ENCODE measurements at regions not wholly inside any gene's neighbourhood (a gene's known extent, or its start where the extent isn't known, plus 50 kb on each side); places are given as distances from the start of the nearest gene placed in this dataset.
"Not testable (repeated sequence)": the region's sequence is repeated elsewhere in the genome, so short reads cannot be mapped to it uniquely, and the experiment has no call there.

GRCh38 chr1:91207691-91208090 is 185.9 kb upstream of the ZNF644 start:
- H3K27me3 ChIP-seq (ENCODE audit: control insufficient read depth, insufficient read depth, low read length); H3K4me3 ChIP-seq (ENCODE audit: low read depth, low read length); DNase-seq (ENCODE audit: low read depth); H3K36me3 ChIP-seq (ENCODE audit: control insufficient read depth, insufficient read depth, low read length); FAIRE-seq: not testable (repeated sequence)

DNA sequence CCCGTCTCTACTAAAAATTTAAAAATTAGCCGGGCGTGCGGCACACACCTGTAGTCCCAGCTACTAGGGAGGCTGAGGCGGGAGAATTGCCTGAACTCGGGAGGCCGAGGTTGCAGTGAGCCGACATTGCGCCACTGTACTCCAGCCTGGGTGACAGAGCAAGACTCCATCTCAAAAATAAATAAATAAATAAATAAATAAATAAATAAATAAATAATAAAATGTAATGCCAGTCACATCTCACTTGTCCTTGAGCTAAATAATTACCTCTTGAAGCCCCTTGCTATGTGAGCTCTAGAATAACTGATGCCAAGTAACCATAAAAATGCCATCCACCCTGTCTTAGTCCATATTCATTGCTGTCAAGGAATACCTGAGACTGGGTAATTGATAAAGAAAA is 182.3 kb upstream of the ZNF644 start:
- not testable (repeated sequence) for H3K27me3 ChIP-seq (ENCODE audit: control insufficient read depth, insufficient read depth, low read length)

GRCh38 chr1:91201694-91202093 is 179.9 kb upstream of the ZNF644 start:
- DNase-seq (ENCODE audit: low read depth): no peak
- no peaks in the 10 kb centered on the region for H3K36me3 ChIP-seq (ENCODE audit: control insufficient read depth, insufficient read depth, low read length)
- FAIRE-seq: no peak
- no peak overlapping the region for H3K4me3 ChIP-seq (ENCODE audit: low read depth, low read length)
- no peaks in the 10 kb centered on the region for H3K27me3 ChIP-seq (ENCODE audit: control insufficient read depth, insufficient read depth, low read length)
- TF ChIP-seq, protein P1, sequence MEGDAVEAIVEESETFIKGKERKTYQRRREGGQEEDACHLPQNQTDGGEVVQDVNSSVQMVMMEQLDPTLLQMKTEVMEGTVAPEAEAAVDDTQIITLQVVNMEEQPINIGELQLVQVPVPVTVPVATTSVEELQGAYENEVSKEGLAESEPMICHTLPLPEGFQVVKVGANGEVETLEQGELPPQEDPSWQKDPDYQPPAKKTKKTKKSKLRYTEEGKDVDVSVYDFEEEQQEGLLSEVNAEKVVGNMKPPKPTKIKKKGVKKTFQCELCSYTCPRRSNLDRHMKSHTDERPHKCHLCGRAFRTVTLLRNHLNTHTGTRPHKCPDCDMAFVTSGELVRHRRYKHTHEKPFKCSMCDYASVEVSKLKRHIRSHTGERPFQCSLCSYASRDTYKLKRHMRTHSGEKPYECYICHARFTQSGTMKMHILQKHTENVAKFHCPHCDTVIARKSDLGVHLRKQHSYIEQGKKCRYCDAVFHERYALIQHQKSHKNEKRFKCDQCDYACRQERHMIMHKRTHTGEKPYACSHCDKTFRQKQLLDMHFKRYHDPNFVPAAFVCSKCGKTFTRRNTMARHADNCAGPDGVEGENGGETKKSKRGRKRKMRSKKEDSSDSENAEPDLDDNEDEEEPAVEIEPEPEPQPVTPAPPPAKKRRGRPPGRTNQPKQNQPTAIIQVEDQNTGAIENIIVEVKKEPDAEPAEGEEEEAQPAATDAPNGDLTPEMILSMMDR (IDR thresholded peaks at IDR 0.05; ENCODE audit: insufficient read depth, low read length, severe bottlenecking): no peak

More for the DNA sequence above, 182.3 kb upstream of the ZNF644 start:
- DNase-seq (ENCODE audit: low read depth); H3K36me3 ChIP-seq (ENCODE audit: control insufficient read depth, insufficient read depth, low read length); FAIRE-seq; H3K4me3 ChIP-seq (ENCODE audit: low read depth, low read length): not testable (repeated sequence)

- no peaks in the 10 kb centered on the region for H3K27me3 ChIP-seq (ENCODE audit: control insufficient read depth, insufficient read depth, low read length)
- no peak overlapping the region for H3K4me3 ChIP-seq (ENCODE audit: low read depth, low read length)
- H3K36me3 ChIP-seq (ENCODE audit: control insufficient read depth, insufficient read depth, low read length): no peaks in the 10 kb centered on the region
- FAIRE-seq (no peak), DNase-seq (ENCODE audit: low read depth) (no peak)
- TF ChIP-seq, protein P1 (IDR thresholded peaks at IDR 0.05; ENCODE audit: insufficient read depth, low read length, severe bottlenecking): no peak
These were observed 179.3 kb upstream of the ZNF644 start for GRCh38 chr1:91201176-91201575.

DNA sequence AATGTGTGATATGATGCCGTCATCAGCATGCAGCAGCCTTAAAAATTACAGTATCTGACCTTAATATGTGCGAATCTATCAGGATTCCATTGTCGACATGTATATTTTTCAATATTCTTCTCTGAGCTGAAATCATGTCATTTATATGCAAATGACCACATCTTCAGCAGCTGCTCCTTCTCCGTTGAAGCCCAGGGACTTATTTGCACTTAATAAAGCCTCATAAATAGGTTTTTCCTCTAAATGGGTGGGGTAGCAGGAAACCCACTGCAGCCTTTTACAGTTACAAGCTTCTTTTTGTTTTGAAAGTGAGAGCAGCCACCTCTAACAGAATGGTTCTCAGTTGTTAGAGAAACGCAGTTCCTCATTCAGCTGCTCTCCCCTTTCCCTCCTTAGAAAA is 178.8 kb upstream of the ZNF644 start:
- TF ChIP-seq, protein P1 (IDR thresholded peaks at IDR 0.05; ENCODE audit: insufficient read depth, low read length, severe bottlenecking): no peak
- no peak for DNase-seq (ENCODE audit: low read depth)
- no peaks in the 10 kb centered on the region for H3K36me3 ChIP-seq (ENCODE audit: control insufficient read depth, insufficient read depth, low read length)
- H3K27me3 ChIP-seq (ENCODE audit: control insufficient read depth, insufficient read depth, low read length): no peaks in the 10 kb centered on the region
- FAIRE-seq: no peak
- no peak overlapping the region for H3K4me3 ChIP-seq (ENCODE audit: low read depth, low read length)

- FAIRE-seq: no peak
These were observed 178.2 kb upstream of the ZNF644 start for GRCh38 chr1:91199988-91200387.

GRCh38 chr1:91190996-91191395 is 169.2 kb upstream of the ZNF644 start:
- no peaks in the 10 kb centered on the region for H3K27me3 ChIP-seq (ENCODE audit: control insufficient read depth, insufficient read depth, low read length)
- FAIRE-seq (no peak), DNase-seq (ENCODE audit: low read depth) (no peak)
- H3K4me3 ChIP-seq (ENCODE audit: low read depth, low read length): no peak overlapping the region
- TF ChIP-seq, protein P1 (IDR thresholded peaks at IDR 0.05; ENCODE audit: insufficient read depth, low read length, severe bottlenecking): no peak
- H3K36me3 ChIP-seq (ENCODE audit: control insufficient read depth, insufficient read depth, low read length): no peaks in the 10 kb centered on the region

More at GRCh38 chr1:91199988-91200387, 178.2 kb upstream of the ZNF644 start:
- DNase-seq (ENCODE audit: low read depth): no peak
- H3K4me3 ChIP-seq (ENCODE audit: low read depth, low read length): no peak overlapping the region
- H3K36me3 ChIP-seq (ENCODE audit: control insufficient read depth, insufficient read depth, low read length): no peaks in the 10 kb centered on the region
- H3K27me3 ChIP-seq (ENCODE audit: control insufficient read depth, insufficient read depth, low read length): no peaks in the 10 kb centered on the region
- TF ChIP-seq, protein P1 (IDR thresholded peaks at IDR 0.05; ENCODE audit: insufficient read depth, low read length, severe bottlenecking): no peak

All from bronchial epithelial cell (primary cell).